ENCODE measurements at regions not wholly inside any gene's neighbourhood (a gene's known extent, or its start where the extent isn't known, plus 50 kb on each side); places are given as distances from the start of the nearest gene placed in this dataset.

- no peak overlapping the region for H3K4me3 Mint-ChIP-seq
- H2AK5ac ChIP-seq (ENCODE audit: insufficient read length, low read length) = no peak overlapping the region
Measured at GRCh38 chr5:79888643-79889042, 102.4 kb downstream of the MTX3 start.

More at GRCh38 chr5:79888643-79889042, 102.4 kb downstream of the MTX3 start:
- H2AFZ ChIP-seq (ENCODE audit: low read length) = no peak overlapping the region
- DNase-seq = no peak
- WGBS (ENCODE audit: extremely low coverage, insufficient read length, low lambda C conversion rate) = no CpG with 5 or more reads among the region's 2 CpGs
- Mint-ChIP-seq H3K27ac (no peak overlapping the region), H3K9me3 (peaks cover 7 to 11% of the 10 kb centered on the region in 2 experiments; a peak in 4 of 5 replicates), H3K27me3 (ENCODE audit: low read depth) (no peaks in the 10 kb centered on the region; the same call in none of the 2 replicates), H3K4me1 (peaks cover 0 to 3% of the 10 kb centered on the region in 2 experiments; a peak in 2 of 4 replicates), H3K36me3 (ENCODE audit: insufficient read depth in 1 of 3, low read depth in 3 of 3) (peaks cover 0 to 6% (median 4%) of the 10 kb centered on the region in 3 experiments; a peak in 2 of 7 replicates)
- no peaks in the 10 kb centered on the region for H3K79me2 ChIP-seq (ENCODE audit: insufficient read depth, low read length)
- H3K4me2 ChIP-seq (ENCODE audit: insufficient read depth, insufficient read length, low read length) = no peak overlapping the region
- H3K4ac ChIP-seq (ENCODE audit: low read depth, low read length) = no peak overlapping the region
- H2BK15ac ChIP-seq (ENCODE audit: low read depth, low read length) = no peak overlapping the region
- H4K8ac ChIP-seq (replicated peaks; ENCODE audit: insufficient read length, low read depth, low read length) = no peak overlapping the region
- no peak overlapping the region for H2BK5ac ChIP-seq (ENCODE audit: insufficient read length, low read length)
- H3K23me2 ChIP-seq (ENCODE audit: insufficient read length, low read depth, low read length, poor library complexity, severe bottlenecking) = no peaks in the 10 kb centered on the region
- no peak for TF ChIP-seq CTCF (conservative IDR thresholded peaks at IDR 0.05)
- H3K18ac ChIP-seq (ENCODE audit: insufficient read length, low read depth, low read length) = no peak overlapping the region
- H3K27ac ChIP-seq (ENCODE audit: insufficient read length, low read depth, low read length) = no peak overlapping the region
- no peak overlapping the region for H4K91ac ChIP-seq (ENCODE audit: insufficient read length, low read depth, low read length)
- H2BK12ac ChIP-seq (ENCODE audit: insufficient read length, low read depth, low read length) = no peak overlapping the region
- no peak overlapping the region for H2BK20ac ChIP-seq (ENCODE audit: low read depth, low read length, poor library complexity, severe bottlenecking)
- no peak overlapping the region for H3K14ac ChIP-seq (ENCODE audit: insufficient read depth, low read length)
- H3K79me1 ChIP-seq (ENCODE audit: insufficient read depth, low read depth, low read length, poor library complexity, severe bottlenecking) = no peaks in the 10 kb centered on the region
- no peaks in the 10 kb centered on the region for H4K20me1 ChIP-seq (ENCODE audit: control insufficient read depth, insufficient read depth, insufficient read length)
- H3K9ac ChIP-seq (ENCODE audit: extremely low read depth, insufficient read length, low read length) = no peak overlapping the region
- no peak overlapping the region for H3T11ph ChIP-seq (ENCODE audit: low read length)
- H4K5ac ChIP-seq (ENCODE audit: insufficient read length, low read depth, low read length) = no peak overlapping the region
- H3K27me3 ChIP-seq (ENCODE audit: insufficient read depth, low read length) = no peaks in the 10 kb centered on the region
- no peaks in the 10 kb centered on the region for H3K4me1 ChIP-seq (ENCODE audit: insufficient read depth, low read length)
- no peak overlapping the region for H3K56ac ChIP-seq (ENCODE audit: insufficient read length, low read depth, low read length)
- H2BK120ac ChIP-seq (ENCODE audit: low read depth, low read length, poor library complexity, severe bottlenecking) = no peak overlapping the region
- H3K23ac ChIP-seq (ENCODE audit: insufficient read length, low read depth, low read length) = no peak overlapping the region
- H3K9me3 ChIP-seq (ENCODE audit: control insufficient read depth, low read depth, low read length) = peaks cover 6% of the 10 kb centered on the region
